HG02973 (cell line): ENCODE measurements at regions not wholly inside any gene's neighbourhood (a gene's known extent, or its start where the extent isn't known, plus 50 kb on each side); places are given as distances from the start of the nearest gene placed in this dataset.
"Not testable (repeated sequence)": the region's sequence is repeated elsewhere in the genome, so short reads cannot be mapped to it uniquely, and the experiment has no call there.

ENCODE experiments used
- ATAC-seq: cut with Tn5 transposase; IDR thresholded peaks from one replicate; pipeline ENCODE4 v1.9.1; 2021; ENCODE audit warnings: moderate library complexity; ENCODE audit not compliant: unreplicated experiment

GRCh38 chr2:129191530-129191929, 787.9 kb upstream of the RAB6C start:
- no peak for ATAC-seq

- no peak for ATAC-seq
These were observed 787.3 kb upstream of the RAB6C start for GRCh38 chr2:129192117-129192516.

- ATAC-seq = no peak
These were observed 786.6 kb upstream of the RAB6C start for GRCh38 chr2:129192841-129193253.

GRCh38 chr2:129193961-129194360, 785.5 kb upstream of the RAB6C start:
- no peak for ATAC-seq

- no peak for ATAC-seq
These were observed 780.0 kb upstream of the RAB6C start for GRCh38 chr2:129199501-129199900.

GRCh38 chr2:129201696-129202095, 777.8 kb upstream of the RAB6C start:
- no peak for ATAC-seq

GRCh38 chr2:129203331-129203730, 776.1 kb upstream of the RAB6C start:
- ATAC-seq = no peak

GRCh38 chr2:129204581-129204980, 774.9 kb upstream of the RAB6C start:
- not testable (repeated sequence) for ATAC-seq

GRCh38 chr2:129205176-129205575, 774.3 kb upstream of the RAB6C start:
- ATAC-seq = no peak

- no peak for ATAC-seq
These were observed 773.7 kb upstream of the RAB6C start for GRCh38 chr2:129205766-129206165.

GRCh38 chr2:129212299-129212958, 767.0 kb upstream of the RAB6C start:
- ATAC-seq = no peak

GRCh38 chr2:129224022-129224421, 755.4 kb upstream of the RAB6C start:
- no peak for ATAC-seq

GRCh38 chr2:129224486-129224885, 755.0 kb upstream of the RAB6C start:
- ATAC-seq = no peak

GRCh38 chr2:129229196-129229595, 750.3 kb upstream of the RAB6C start:
- no peak for ATAC-seq

GRCh38 chr2:129229830-129230441, 749.5 kb upstream of the RAB6C start:
- ATAC-seq = no peak

- no peak for ATAC-seq
These were observed 747.5 kb upstream of the RAB6C start for GRCh38 chr2:129231924-129232323.

GRCh38 chr2:129233166-129233565, 746.3 kb upstream of the RAB6C start:
- ATAC-seq = no peak

GRCh38 chr2:129233751-129234406, 745.6 kb upstream of the RAB6C start:
- no peak for ATAC-seq

GRCh38 chr2:129236601-129237000, 742.9 kb upstream of the RAB6C start:
- no peak for ATAC-seq

GRCh38 chr2:129237966-129238725, 741.3 kb upstream of the RAB6C start:
- no peak for ATAC-seq

- no peak for ATAC-seq
These were observed 740.3 kb upstream of the RAB6C start for GRCh38 chr2:129239141-129239540.

- ATAC-seq = no peak
These were observed 739.4 kb upstream of the RAB6C start for GRCh38 chr2:129240061-129240460.
